ENCODE measurements at regions not wholly inside any gene's neighbourhood (a gene's known extent, or its start where the extent isn't known, plus 50 kb on each side); places are given as distances from the start of the nearest gene placed in this dataset.

GRCh38 chr2:8517850-8518498, 163.9 kb upstream of the ID2 start:
- DNase-seq (ENCODE audit: low spot score), result no peak

GRCh38 chr2:8518979-8519668, 162.7 kb upstream of the ID2 start:
- DNase-seq (ENCODE audit: low spot score), result no peak

GRCh38 chr2:8520791-8521344, 161.0 kb upstream of the ID2 start:
- no peak for DNase-seq (ENCODE audit: low spot score)

GRCh38 chr2:8522687-8523086, 159.2 kb upstream of the ID2 start:
- no peak for DNase-seq (ENCODE audit: low spot score)

- DNase-seq (ENCODE audit: low spot score), result peak; percentile 87
Measured at GRCh38 chr2:8524388-8524787, 157.5 kb upstream of the ID2 start.

- DNase-seq (ENCODE audit: low spot score), result no peak
Measured at GRCh38 chr2:8524823-8525222, 157.0 kb upstream of the ID2 start.

GRCh38 chr2:8525236-8525581, 156.6 kb upstream of the ID2 start:
- DNase-seq (ENCODE audit: low spot score), result no peak

GRCh38 chr2:8525582-8526402, 156.1 kb upstream of the ID2 start:
- DNase-seq (ENCODE audit: low spot score), result peak; percentile 88

- no peak for DNase-seq (ENCODE audit: low spot score)
Measured at GRCh38 chr2:8526403-8526696, 155.5 kb upstream of the ID2 start.

- no peak for DNase-seq (ENCODE audit: low spot score)
Measured at GRCh38 chr2:8527031-8527430, 154.8 kb upstream of the ID2 start.

- DNase-seq (ENCODE audit: low spot score), result no peak
Measured at GRCh38 chr2:8527676-8528075, 154.2 kb upstream of the ID2 start.

GRCh38 chr2:8528863-8529262, 153.0 kb upstream of the ID2 start:
- no peak for DNase-seq (ENCODE audit: low spot score)

GRCh38 chr2:8529706-8530277, 152.1 kb upstream of the ID2 start:
- DNase-seq (ENCODE audit: low spot score), result no peak

GRCh38 chr2:8531481-8531880, 150.4 kb upstream of the ID2 start:
- no peak for DNase-seq (ENCODE audit: low spot score)

- DNase-seq (ENCODE audit: low spot score), result no peak
Measured at GRCh38 chr2:8532438-8532837, 149.4 kb upstream of the ID2 start.

- no peak for DNase-seq (ENCODE audit: low spot score)
Measured at GRCh38 chr2:8533923-8534322, 147.9 kb upstream of the ID2 start.

GRCh38 chr2:8534386-8534728, 147.5 kb upstream of the ID2 start:
- no peak for DNase-seq (ENCODE audit: low spot score)

GRCh38 chr2:8534729-8535468, 147.0 kb upstream of the ID2 start:
- peak; percentile 63 for DNase-seq (ENCODE audit: low spot score)

- DNase-seq (ENCODE audit: low spot score), result no peak
Measured at GRCh38 chr2:8535469-8535795, 146.4 kb upstream of the ID2 start.

- no peak for DNase-seq (ENCODE audit: low spot score)
Measured at GRCh38 chr2:8535821-8536685, 145.8 kb upstream of the ID2 start.

All from mucosa of gallbladder (tissue), 1 donor.